Chondrocyte (in vitro differentiated cells): ENCODE measurements at regions not wholly inside any gene's neighbourhood (a gene's known extent, or its start where the extent isn't known, plus 50 kb on each side); places are given as distances from the start of the nearest gene placed in this dataset.

ENCODE experiments used
- DNase-seq: peaks from one replicate; pipeline ENCODE4 v3.0.0; 2021; ENCODE audit warnings: mixed read lengths, low spot score
- H3K27ac Mint-ChIP-seq: one replicate; pipeline ENCODE4 v1.8.0; 2021; ENCODE audit warnings: mild to moderate bottlenecking, moderate library complexity, mixed read lengths; ENCODE audit not compliant: unreplicated experiment
- H3K27me3 Mint-ChIP-seq: 2 replicates; pipeline ENCODE4 v1.8.0; 2021; ENCODE audit warnings: low read depth, mixed read lengths
- H3K36me3 Mint-ChIP-seq: 2 replicates; pipeline ENCODE4 v1.8.0; 2021; ENCODE audit warnings: low read depth, mixed read lengths
- H3K4me1 Mint-ChIP-seq: 2 replicates; pipeline ENCODE4 v1.8.0; 2021; ENCODE audit warnings: low read depth, mild to moderate bottlenecking, mixed read lengths
- H3K4me3 Mint-ChIP-seq: one replicate; pipeline ENCODE4 v1.8.0; 2021; ENCODE audit warnings: mild to moderate bottlenecking, moderate library complexity, mixed read lengths; ENCODE audit not compliant: unreplicated experiment
- H3K9me3 Mint-ChIP-seq: 2 replicates; pipeline ENCODE4 v1.8.0; 2021; ENCODE audit warnings: low read depth, mixed read lengths
- TF ChIP-seq, protein P1 (sequence below): fragments of 200-600 bp; sonication (generic); IDR thresholded peaks from 2 replicates; pipeline ENCODE4 v1.5.0; 2021; ENCODE audit warnings: antibody characterized with exemption, mild to moderate bottlenecking, moderate library complexity

DNA sequence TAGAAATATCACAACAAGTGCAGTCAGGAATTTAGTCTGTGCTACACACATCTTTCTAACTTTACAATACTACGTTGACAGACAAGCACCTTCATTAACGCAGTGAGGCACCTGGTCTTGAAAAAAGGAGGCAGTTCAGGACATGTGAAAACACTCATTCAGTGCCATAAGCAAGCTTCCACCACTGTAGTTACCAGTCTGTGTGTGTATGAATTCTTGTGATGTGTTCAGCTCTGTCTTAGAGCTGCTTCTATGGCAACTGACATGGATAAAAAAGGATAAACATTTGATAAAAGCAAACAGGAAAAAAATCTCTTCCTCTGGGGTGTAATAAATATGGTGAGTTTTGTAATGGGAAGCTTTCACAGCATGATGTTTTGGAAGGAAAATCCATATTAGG is 623.8 kb upstream of the NXPH2 start:
- Mint-ChIP-seq H3K27me3 (peaks cover 2% of the 10 kb centered on the region), H3K27ac (no peak overlapping the region), H3K9me3 (peaks cover 4% of the 10 kb centered on the region), H3K4me1 (no peaks in the 10 kb centered on the region), H3K4me3 (no peak overlapping the region), H3K36me3 (no peaks in the 10 kb centered on the region)
- DNase-seq, result no peak
- TF ChIP-seq, protein P1, sequence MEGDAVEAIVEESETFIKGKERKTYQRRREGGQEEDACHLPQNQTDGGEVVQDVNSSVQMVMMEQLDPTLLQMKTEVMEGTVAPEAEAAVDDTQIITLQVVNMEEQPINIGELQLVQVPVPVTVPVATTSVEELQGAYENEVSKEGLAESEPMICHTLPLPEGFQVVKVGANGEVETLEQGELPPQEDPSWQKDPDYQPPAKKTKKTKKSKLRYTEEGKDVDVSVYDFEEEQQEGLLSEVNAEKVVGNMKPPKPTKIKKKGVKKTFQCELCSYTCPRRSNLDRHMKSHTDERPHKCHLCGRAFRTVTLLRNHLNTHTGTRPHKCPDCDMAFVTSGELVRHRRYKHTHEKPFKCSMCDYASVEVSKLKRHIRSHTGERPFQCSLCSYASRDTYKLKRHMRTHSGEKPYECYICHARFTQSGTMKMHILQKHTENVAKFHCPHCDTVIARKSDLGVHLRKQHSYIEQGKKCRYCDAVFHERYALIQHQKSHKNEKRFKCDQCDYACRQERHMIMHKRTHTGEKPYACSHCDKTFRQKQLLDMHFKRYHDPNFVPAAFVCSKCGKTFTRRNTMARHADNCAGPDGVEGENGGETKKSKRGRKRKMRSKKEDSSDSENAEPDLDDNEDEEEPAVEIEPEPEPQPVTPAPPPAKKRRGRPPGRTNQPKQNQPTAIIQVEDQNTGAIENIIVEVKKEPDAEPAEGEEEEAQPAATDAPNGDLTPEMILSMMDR, result no peak

DNA sequence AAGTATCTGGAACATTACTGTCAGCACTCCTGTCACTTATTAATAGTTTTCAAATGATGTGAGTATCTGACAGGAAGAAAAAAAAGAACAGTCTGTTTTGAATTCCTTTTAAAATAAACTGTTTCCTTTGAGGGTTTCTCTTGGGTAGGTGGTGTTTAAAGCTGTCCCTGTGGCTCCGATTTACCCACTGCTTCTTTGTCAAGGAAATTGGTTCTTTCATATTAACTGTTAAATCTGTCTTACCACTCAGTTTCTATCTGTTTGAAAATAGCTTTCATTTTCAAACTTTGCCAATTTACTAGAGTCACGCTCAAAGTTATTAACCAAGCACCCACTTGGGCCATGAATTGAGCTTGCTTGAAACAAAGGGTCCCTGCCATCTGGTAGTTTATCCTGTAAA is 614.6 kb upstream of the NXPH2 start:
- TF ChIP-seq, protein P1, result no peak
- no peaks in the 10 kb centered on the region for H3K36me3 Mint-ChIP-seq

DNA sequence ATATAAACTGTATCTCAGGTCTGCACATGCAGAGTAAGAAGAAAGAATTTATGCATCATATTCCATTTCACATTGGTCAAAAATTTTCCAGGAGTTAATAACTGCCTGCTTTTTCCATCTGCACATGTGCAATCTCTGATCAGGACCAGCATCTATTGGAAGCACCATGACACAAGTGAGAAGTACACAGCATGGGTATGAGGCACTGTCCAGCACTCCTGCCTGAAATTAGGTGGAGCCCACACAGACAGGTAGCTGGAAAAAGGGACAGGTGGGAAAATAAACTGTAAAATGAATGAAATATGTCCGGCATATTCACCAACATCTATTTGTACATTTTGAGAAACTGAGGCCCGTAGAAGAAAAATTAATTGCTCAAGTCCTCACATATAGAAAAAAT is 609.2 kb upstream of the NXPH2 start:
- no peaks in the 10 kb centered on the region for H3K9me3 Mint-ChIP-seq
- TF ChIP-seq, protein P1, result no peak

More for the DNA sequence above, 614.6 kb upstream of the NXPH2 start:
- H3K27ac Mint-ChIP-seq, result no peak overlapping the region
- DNase-seq, result no peak
- no peaks in the 10 kb centered on the region for H3K4me1 Mint-ChIP-seq
- no peak overlapping the region for H3K4me3 Mint-ChIP-seq
- H3K27me3 Mint-ChIP-seq, result peaks cover 9% of the 10 kb centered on the region
- H3K9me3 Mint-ChIP-seq, result no peaks in the 10 kb centered on the region

DNA sequence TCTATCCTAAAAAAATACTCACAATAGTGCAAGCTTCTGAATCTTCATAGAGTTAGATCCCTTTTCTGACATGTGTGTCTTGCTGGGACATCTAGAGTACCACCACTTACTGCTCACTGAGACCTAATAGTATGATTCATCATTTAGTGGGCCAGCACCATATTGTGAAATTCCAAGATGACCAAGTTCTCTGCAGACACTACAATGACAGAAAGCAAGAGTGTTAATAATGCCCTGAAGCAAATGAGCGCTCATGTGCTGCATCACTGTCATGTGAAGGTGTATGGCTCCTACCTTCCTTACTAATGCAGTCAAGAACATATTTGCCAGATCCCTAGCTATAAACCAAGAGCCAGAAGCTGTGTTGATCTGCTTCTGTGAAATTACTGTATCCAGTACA is 606.2 kb upstream of the NXPH2 start:
- Mint-ChIP-seq H3K9me3 (peaks cover 3% of the 10 kb centered on the region), H3K27ac (no peak overlapping the region), H3K36me3 (no peaks in the 10 kb centered on the region), H3K4me1 (no peaks in the 10 kb centered on the region), H3K4me3 (no peak overlapping the region), H3K27me3 (peaks cover 2% of the 10 kb centered on the region)
- DNase-seq, result no peak
- TF ChIP-seq, protein P1, result no peak

More for the DNA sequence above, 609.2 kb upstream of the NXPH2 start:
- H3K36me3 Mint-ChIP-seq, result no peaks in the 10 kb centered on the region
- H3K4me3 Mint-ChIP-seq, result no peak overlapping the region
- no peak overlapping the region for H3K27ac Mint-ChIP-seq
- H3K4me1 Mint-ChIP-seq, result no peaks in the 10 kb centered on the region
- no peak for DNase-seq
- H3K27me3 Mint-ChIP-seq, result peaks cover 2% of the 10 kb centered on the region

DNA sequence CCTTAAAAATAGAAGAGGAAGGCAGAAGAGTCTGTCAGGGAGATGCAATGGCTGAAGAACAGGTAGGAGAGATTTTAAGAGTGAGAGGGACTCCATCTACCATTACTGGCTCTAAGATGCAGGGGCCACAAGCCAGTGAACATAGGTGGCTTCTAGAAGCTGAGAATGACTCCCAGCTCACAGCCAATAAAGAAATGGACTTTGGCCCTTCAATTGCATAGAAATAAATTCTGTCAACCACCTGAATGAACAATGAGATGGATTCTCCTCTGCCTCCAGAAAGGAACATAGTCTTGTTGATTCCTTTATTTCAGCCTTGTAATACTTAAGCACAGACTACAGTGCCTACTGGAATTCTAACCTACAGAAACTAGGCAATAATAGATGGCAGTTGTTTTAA is 603.3 kb upstream of the NXPH2 start:
- DNase-seq, result no peak
- Mint-ChIP-seq H3K36me3 (no peaks in the 10 kb centered on the region), H3K27me3 (peaks cover 3% of the 10 kb centered on the region), H3K4me1 (no peaks in the 10 kb centered on the region), H3K9me3 (peaks cover 3% of the 10 kb centered on the region), H3K27ac (no peak overlapping the region), H3K4me3 (no peak overlapping the region)
- TF ChIP-seq, protein P1, result no peak
